ENCODE measurements at regions not wholly inside any gene's neighbourhood (a gene's known extent, or its start where the extent isn't known, plus 50 kb on each side); places are given as distances from the start of the nearest gene placed in this dataset.
"Not testable (repeated sequence)": the region's sequence is repeated elsewhere in the genome, so short reads cannot be mapped to it uniquely, and the experiment has no call there.

DNA sequence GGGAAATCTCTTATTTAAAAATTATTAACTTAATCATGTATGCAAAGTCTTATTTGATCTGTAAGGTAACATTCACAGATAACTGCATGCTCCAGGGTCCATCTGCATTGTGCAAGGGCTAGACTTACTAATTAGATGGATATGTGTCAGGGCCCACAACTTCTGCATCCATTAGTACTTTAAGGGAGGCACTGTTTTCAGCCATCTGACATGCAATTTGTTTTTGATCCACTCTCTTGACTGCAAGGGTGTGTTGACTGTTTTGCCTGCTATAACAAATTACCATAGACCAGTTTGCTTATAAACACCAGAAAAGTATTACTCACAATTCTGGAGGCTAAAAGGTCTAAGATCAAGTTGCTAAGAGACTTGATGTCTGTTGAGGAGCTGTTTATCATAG lies 542.1 kb upstream of the HS3ST1 start:
- TF ChIP-seq EZH2 (IDR thresholded peaks at IDR 0.05; ENCODE audit: borderline replicate concordance, low read depth, low read length, poor library complexity, severe bottlenecking) = no peak
- intact Hi-C loops (cut with micrococcal nuclease; ENCODE audit: unreplicated experiment) = no loop called here
- POLR2A ChIA-PET (ENCODE audit: low non-redundant PET) = no interaction called here
- CTCF ChIA-PET = no interaction called here
- no peak for DNase-seq (ENCODE audit: low spot score)
- Histone ChIP-seq H3K27ac (ENCODE audit: low read depth, low read length, poor library complexity, severe bottlenecking) (no peak overlapping the region), H3K36me3 (ENCODE audit: insufficient read depth, low read length, poor library complexity, severe bottlenecking) (no peaks in the 10 kb centered on the region), H3K4me3 (ENCODE audit: low read depth, low read length, poor library complexity, severe bottlenecking) (no peak overlapping the region), H3K9me3 (ENCODE audit: low read depth, low read length, poor library complexity, severe bottlenecking) (peaks cover 23% of the 10 kb centered on the region), H3K4me1 (ENCODE audit: insufficient read depth, low read length, poor library complexity, severe bottlenecking) (no peaks in the 10 kb centered on the region), H3K27me3 (replicated peaks; ENCODE audit: insufficient read depth, low read depth, low read length, poor library complexity) (no peaks in the 10 kb centered on the region)
- BruUV-seq (replicated peaks) = no TSS peak

DNA sequence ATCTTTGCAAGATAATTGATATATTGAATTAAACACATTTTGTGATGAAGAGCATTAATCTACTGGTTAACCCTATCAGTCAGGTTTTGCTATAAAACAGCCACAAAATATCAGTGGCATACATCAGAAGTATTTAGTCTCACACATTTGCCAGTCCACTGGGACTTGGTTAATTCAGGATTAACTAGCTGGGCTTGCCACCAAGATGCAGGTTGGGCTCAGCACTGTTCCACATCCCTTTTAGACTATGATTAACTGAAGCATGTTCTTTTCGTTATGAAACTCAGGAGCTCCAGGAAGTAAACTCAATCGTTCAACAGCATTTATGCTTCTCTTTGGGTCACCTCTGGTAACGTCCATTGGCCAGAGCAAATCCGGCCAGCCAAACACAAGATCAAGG lies 538.1 kb upstream of the HS3ST1 start:
- POLR2A ChIA-PET (ENCODE audit: low non-redundant PET) = no interaction called here
- Histone ChIP-seq H3K27ac (ENCODE audit: low read depth, low read length, poor library complexity, severe bottlenecking) (no peak overlapping the region), H3K36me3 (ENCODE audit: insufficient read depth, low read length, poor library complexity, severe bottlenecking) (no peaks in the 10 kb centered on the region), H3K4me3 (ENCODE audit: low read depth, low read length, poor library complexity, severe bottlenecking) (no peak overlapping the region), H3K9me3 (ENCODE audit: low read depth, low read length, poor library complexity, severe bottlenecking) (peaks cover 15% of the 10 kb centered on the region), H3K4me1 (ENCODE audit: insufficient read depth, low read length, poor library complexity, severe bottlenecking) (no peaks in the 10 kb centered on the region), H3K27me3 (replicated peaks; ENCODE audit: insufficient read depth, low read depth, low read length, poor library complexity) (no peaks in the 10 kb centered on the region)
- no TSS peak for BruUV-seq (replicated peaks)
- no peak for TF ChIP-seq EZH2 (IDR thresholded peaks at IDR 0.05; ENCODE audit: borderline replicate concordance, low read depth, low read length, poor library complexity, severe bottlenecking)
- TF ChIP-seq, protein P1, sequence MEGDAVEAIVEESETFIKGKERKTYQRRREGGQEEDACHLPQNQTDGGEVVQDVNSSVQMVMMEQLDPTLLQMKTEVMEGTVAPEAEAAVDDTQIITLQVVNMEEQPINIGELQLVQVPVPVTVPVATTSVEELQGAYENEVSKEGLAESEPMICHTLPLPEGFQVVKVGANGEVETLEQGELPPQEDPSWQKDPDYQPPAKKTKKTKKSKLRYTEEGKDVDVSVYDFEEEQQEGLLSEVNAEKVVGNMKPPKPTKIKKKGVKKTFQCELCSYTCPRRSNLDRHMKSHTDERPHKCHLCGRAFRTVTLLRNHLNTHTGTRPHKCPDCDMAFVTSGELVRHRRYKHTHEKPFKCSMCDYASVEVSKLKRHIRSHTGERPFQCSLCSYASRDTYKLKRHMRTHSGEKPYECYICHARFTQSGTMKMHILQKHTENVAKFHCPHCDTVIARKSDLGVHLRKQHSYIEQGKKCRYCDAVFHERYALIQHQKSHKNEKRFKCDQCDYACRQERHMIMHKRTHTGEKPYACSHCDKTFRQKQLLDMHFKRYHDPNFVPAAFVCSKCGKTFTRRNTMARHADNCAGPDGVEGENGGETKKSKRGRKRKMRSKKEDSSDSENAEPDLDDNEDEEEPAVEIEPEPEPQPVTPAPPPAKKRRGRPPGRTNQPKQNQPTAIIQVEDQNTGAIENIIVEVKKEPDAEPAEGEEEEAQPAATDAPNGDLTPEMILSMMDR (conservative IDR thresholded peaks at IDR 0.05; ENCODE audit: low read depth, low read length) = no peak
- CTCF ChIA-PET = no interaction called here
- intact Hi-C loops (cut with micrococcal nuclease; ENCODE audit: unreplicated experiment) = no loop called here
- DNase-seq (ENCODE audit: low spot score) = no peak

DNA sequence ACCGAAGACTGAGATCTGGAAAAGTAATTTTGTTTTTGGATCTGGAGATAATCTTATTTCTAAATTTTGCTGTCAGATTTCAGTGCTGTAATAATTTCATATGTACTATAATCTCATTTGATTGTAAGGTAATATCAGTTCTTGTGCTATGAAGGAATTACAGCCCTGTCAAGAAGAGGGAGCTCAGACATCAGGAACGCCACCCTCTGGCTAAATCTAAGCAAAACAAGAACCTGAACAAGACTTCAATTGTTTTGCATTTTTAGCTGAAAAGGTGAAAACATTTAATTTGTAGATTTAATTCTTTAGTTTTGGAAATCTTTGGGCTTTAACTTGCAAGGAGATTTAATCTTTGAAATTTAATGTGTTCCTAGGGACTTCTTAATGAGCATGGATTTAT lies 525.4 kb upstream of the HS3ST1 start:
- TF ChIP-seq, protein P1 (conservative IDR thresholded peaks at IDR 0.05; ENCODE audit: low read depth, low read length) = no peak
- TF ChIP-seq EZH2 (IDR thresholded peaks at IDR 0.05; ENCODE audit: borderline replicate concordance, low read depth, low read length, poor library complexity, severe bottlenecking) = no peak
- ChIA-PET CTCF (no interaction called here), POLR2A (ENCODE audit: low non-redundant PET) (no interaction called here)
- no peaks in the 10 kb centered on the region for H3K27me3 ChIP-seq (replicated peaks; ENCODE audit: insufficient read depth, low read depth, low read length, poor library complexity)
- BruUV-seq (replicated peaks) = no TSS peak
- no peak overlapping the region for H3K27ac ChIP-seq (ENCODE audit: low read depth, low read length, poor library complexity, severe bottlenecking)
- H3K4me3 ChIP-seq (ENCODE audit: low read depth, low read length, poor library complexity, severe bottlenecking) = no peak overlapping the region
- no peaks in the 10 kb centered on the region for H3K4me1 ChIP-seq (ENCODE audit: insufficient read depth, low read length, poor library complexity, severe bottlenecking)
- no peak for DNase-seq (ENCODE audit: low spot score)
- intact Hi-C loops (cut with micrococcal nuclease; ENCODE audit: unreplicated experiment) = no loop called here
- H3K9me3 ChIP-seq (ENCODE audit: low read depth, low read length, poor library complexity, severe bottlenecking) = peaks cover 6% of the 10 kb centered on the region
- no peaks in the 10 kb centered on the region for H3K36me3 ChIP-seq (ENCODE audit: insufficient read depth, low read length, poor library complexity, severe bottlenecking)

DNA sequence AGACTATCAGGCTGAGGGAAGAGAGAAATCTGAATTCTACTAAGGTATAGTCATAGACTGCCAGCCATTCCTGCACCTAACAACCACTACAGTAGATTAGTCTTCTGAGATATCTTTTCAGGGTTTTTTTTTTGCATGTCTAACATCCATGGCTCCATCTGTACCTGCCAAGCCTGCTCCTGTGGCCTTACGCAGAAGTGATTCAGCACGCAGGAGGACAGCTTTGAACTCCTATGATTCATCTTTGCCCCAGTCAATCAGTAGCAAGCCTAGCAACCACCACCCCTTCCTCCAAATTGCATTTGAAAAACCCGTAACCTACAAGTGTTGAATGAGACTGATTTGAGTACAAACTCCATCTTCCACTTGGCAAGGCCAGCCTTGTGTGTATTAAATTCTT lies 520.7 kb upstream of the HS3ST1 start:
- no peaks in the 10 kb centered on the region for H3K4me1 ChIP-seq (ENCODE audit: insufficient read depth, low read length, poor library complexity, severe bottlenecking)
- no TSS peak for BruUV-seq (replicated peaks)
- intact Hi-C loops (cut with micrococcal nuclease; ENCODE audit: unreplicated experiment) = no loop called here
- no peak overlapping the region for H3K27ac ChIP-seq (ENCODE audit: low read depth, low read length, poor library complexity, severe bottlenecking)
- TF ChIP-seq, protein P1 (conservative IDR thresholded peaks at IDR 0.05; ENCODE audit: low read depth, low read length) = no peak
- TF ChIP-seq EZH2 (IDR thresholded peaks at IDR 0.05; ENCODE audit: borderline replicate concordance, low read depth, low read length, poor library complexity, severe bottlenecking) = no peak
- peaks cover 16% of the 10 kb centered on the region for H3K9me3 ChIP-seq (ENCODE audit: low read depth, low read length, poor library complexity, severe bottlenecking)
- H3K36me3 ChIP-seq (ENCODE audit: insufficient read depth, low read length, poor library complexity, severe bottlenecking) = no peaks in the 10 kb centered on the region
- ChIA-PET POLR2A (ENCODE audit: low non-redundant PET) (no interaction called here), CTCF (no interaction called here)
- no peak overlapping the region for H3K4me3 ChIP-seq (ENCODE audit: low read depth, low read length, poor library complexity, severe bottlenecking)
- H3K27me3 ChIP-seq (replicated peaks; ENCODE audit: insufficient read depth, low read depth, low read length, poor library complexity) = no peaks in the 10 kb centered on the region
- no peak for DNase-seq (ENCODE audit: low spot score)

DNA sequence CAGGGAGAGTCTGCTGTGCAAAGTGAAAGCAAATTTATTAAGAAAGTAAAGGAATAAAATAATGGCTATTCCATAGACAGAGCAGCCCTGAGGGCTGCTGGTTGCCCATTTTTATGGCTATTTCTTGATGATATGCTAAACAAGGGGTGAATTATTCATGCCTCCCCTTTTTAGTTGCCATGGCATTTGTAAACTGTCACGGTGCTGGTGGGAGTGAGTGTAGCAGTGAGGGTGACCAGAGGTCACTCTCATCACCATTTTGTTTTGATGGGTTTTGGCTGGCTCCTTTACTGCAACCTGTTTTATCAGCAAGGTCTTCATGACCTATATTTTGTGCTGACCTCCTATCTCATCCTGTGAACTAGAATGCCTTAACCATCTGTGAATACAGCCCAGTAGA lies 518.9 kb upstream of the HS3ST1 start:
- H3K36me3 ChIP-seq (ENCODE audit: insufficient read depth, low read length, poor library complexity, severe bottlenecking); POLR2A ChIA-PET (ENCODE audit: low non-redundant PET); H3K4me3 ChIP-seq (ENCODE audit: low read depth, low read length, poor library complexity, severe bottlenecking); BruUV-seq (replicated peaks); DNase-seq (ENCODE audit: low spot score); H3K4me1 ChIP-seq (ENCODE audit: insufficient read depth, low read length, poor library complexity, severe bottlenecking); H3K27ac ChIP-seq (ENCODE audit: low read depth, low read length, poor library complexity, severe bottlenecking); H3K27me3 ChIP-seq (replicated peaks; ENCODE audit: insufficient read depth, low read depth, low read length, poor library complexity); CTCF ChIA-PET; intact Hi-C loops (cut with micrococcal nuclease; ENCODE audit: unreplicated experiment): not testable (repeated sequence)
- H3K9me3 ChIP-seq (ENCODE audit: low read depth, low read length, poor library complexity, severe bottlenecking) = peaks cover 23% of the 10 kb centered on the region

All from A673 (cell line).